BJ (cell line): ENCODE measurements at regions not wholly inside any gene's neighbourhood (a gene's known extent, or its start where the extent isn't known, plus 50 kb on each side); places are given as distances from the start of the nearest gene placed in this dataset.

ENCODE experiments used
- CTCF ChIA-PET: fragments of 350-600 bp; formaldehyde crosslinking; extraction: SDS; loops from one replicate; lab custom pipeline; 2021; ENCODE audit warnings: antibody characterized with exemption, inconsistent platforms; lab: Yijun Ruan, JAX
- POLR2A ChIA-PET: fragments of 300-600 bp; sonication (Branson Sonifier 250); formaldehyde crosslinking; extraction: SDS; loops from one replicate; lab custom pipeline; 2021; ENCODE audit warnings: antibody characterized with exemption; lab: Charles Lee
- DNase-seq: peaks from one replicate; pipeline ENCODE4 v3.0.0-alpha.2; 2011; ENCODE audit warnings: low read depth
- H3K27me3 ChIP-seq: 2 replicates; pipeline ENCODE4 v1.6.0; 2011; ENCODE audit warnings: low read length; ENCODE audit not compliant: control insufficient read depth, insufficient read depth
- H3K36me3 ChIP-seq: 2 replicates; pipeline ENCODE4 v1.5.1; 2011; ENCODE audit warnings: low read length; ENCODE audit not compliant: control insufficient read depth, insufficient read depth
- H3K4me3 ChIP-seq: 2 replicates; pipeline ENCODE4 v1.5.1; 2011; ENCODE audit warnings: low read depth, mild to moderate bottlenecking, control low read depth, low read length
- TF ChIP-seq, protein P1 (sequence below): IDR thresholded peaks from 2 replicates; pipeline ENCODE4 v1.5.1; 2011; ENCODE audit warnings: low read depth, mild to moderate bottlenecking, control low read depth, inconsistent platforms, low read length, moderate library complexity; ENCODE audit not compliant: insufficient read depth

DNA sequence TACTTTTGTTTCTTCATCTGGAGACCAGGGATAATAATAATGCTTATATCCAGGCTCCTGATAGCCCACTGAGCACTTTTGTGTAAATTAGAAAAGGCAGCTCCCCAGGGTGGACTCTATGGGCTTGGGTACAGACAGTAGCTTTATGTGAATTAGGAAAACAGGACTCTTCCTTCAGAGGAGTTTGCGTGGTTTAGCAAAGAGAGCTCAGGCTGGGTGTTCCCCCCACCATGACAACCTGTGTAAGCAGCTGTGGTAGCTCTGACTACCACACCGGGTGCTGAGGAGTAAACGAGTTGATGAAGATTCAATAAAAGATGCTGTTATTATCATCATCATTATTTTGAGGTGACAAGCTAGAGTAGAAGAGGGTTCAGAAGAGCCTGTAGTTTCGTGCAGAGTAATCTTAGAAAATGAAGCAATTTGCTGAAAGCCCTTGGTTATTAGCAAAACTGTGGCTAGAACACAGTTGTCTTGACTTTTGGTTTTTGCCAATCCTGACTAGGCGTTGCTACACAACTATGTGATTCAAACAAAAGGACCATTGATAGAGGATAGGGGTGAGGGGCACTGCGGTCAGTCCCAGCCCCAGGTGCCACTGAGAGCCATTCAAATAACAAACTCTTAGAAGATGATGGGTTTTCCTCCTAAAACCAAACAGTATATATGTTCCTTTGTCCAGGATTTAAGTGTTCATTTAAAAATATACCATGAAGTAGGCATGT, 60.6 kb upstream of the LIMCH1 start:
- DNase-seq, result no peak
- ChIA-PET POLR2A (no interaction called here), CTCF (interaction anchor here (0.9 kb wide), 1 partner anchor 8 kb away, joined by 3 read pairs; no protein-coding TSS in a partner anchor)
- TF ChIP-seq, protein P1, sequence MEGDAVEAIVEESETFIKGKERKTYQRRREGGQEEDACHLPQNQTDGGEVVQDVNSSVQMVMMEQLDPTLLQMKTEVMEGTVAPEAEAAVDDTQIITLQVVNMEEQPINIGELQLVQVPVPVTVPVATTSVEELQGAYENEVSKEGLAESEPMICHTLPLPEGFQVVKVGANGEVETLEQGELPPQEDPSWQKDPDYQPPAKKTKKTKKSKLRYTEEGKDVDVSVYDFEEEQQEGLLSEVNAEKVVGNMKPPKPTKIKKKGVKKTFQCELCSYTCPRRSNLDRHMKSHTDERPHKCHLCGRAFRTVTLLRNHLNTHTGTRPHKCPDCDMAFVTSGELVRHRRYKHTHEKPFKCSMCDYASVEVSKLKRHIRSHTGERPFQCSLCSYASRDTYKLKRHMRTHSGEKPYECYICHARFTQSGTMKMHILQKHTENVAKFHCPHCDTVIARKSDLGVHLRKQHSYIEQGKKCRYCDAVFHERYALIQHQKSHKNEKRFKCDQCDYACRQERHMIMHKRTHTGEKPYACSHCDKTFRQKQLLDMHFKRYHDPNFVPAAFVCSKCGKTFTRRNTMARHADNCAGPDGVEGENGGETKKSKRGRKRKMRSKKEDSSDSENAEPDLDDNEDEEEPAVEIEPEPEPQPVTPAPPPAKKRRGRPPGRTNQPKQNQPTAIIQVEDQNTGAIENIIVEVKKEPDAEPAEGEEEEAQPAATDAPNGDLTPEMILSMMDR, result no peak
- H3K27me3 ChIP-seq, result no peaks in the 10 kb centered on the region
- H3K36me3 ChIP-seq, result no peaks in the 10 kb centered on the region
- H3K4me3 ChIP-seq, result no peak overlapping the region

DNA sequence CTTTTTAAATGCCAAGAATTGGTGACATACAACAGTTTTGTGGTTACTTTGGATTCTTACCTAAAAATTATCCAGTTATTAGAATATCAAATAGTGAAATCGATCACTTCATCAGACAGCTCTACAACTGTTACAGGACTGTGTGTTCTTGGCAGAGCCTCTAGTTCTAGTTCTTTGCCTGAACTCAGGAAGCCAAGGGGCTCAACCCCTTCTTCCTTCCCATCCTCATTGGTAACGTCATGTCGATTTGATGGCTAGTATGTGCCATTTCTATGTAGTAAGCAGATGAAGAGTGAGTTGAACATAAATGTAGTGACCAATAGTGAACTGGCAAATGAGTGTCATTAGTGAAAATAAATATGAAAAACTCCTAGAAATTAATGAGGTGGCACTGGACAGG, 59.4 kb upstream of the LIMCH1 start:
- no peaks in the 10 kb centered on the region for H3K36me3 ChIP-seq
- DNase-seq, result no peak
- H3K4me3 ChIP-seq, result no peak overlapping the region
- no peaks in the 10 kb centered on the region for H3K27me3 ChIP-seq
- TF ChIP-seq, protein P1, result no peak
- ChIA-PET POLR2A (no interaction called here), CTCF (interaction anchor here (0.9 kb wide), 1 partner anchor 9 kb away, joined by 3 read pairs; no protein-coding TSS in a partner anchor)

DNA sequence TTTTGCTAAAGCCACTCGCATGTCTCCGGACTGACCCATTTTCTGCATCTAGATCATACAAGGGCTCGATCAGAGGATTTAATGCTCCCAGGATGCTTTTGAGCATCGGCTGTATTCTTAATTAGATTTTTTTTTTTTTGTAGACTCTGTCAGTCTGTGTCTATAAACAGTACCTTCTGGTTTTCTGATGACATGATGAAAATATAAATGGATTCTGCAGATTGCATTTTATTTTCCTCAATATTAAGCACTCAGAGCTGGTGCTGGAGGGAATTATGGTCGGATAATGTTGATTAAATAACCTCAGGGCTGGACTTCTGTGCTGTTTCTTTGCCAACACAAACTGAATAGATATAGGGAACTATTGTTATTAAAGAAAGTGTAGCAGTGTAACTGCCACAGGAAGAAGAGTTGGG, 57.1 kb upstream of the LIMCH1 start:
- Histone ChIP-seq H3K27me3 (no peaks in the 10 kb centered on the region), H3K36me3 (no peaks in the 10 kb centered on the region), H3K4me3 (no peak overlapping the region)
- TF ChIP-seq, protein P1, result no peak
- no peak for DNase-seq
- ChIA-PET CTCF (no interaction called here), POLR2A (no interaction called here)

DNA sequence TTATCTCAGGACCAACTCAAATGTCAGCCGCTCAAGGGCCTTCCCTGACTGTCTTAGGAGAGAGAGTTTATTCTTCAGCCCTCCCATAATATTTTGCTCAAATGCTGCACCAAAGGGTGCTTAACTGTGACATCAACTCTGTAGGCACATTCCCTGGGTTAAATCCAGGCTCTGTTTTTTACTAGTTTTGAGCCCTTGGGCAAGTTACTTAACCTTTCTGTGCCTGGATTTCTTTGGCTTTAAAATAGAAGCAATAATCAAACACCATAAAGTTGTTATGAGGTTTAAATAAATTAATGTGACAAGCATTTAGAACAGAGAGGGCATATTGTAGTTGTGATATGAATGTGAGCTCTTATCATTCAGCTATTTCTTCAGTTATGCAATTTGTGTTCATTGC, 54.2 kb upstream of the LIMCH1 start:
- CTCF ChIA-PET, result no interaction called here
- DNase-seq, result no peak

DNA sequence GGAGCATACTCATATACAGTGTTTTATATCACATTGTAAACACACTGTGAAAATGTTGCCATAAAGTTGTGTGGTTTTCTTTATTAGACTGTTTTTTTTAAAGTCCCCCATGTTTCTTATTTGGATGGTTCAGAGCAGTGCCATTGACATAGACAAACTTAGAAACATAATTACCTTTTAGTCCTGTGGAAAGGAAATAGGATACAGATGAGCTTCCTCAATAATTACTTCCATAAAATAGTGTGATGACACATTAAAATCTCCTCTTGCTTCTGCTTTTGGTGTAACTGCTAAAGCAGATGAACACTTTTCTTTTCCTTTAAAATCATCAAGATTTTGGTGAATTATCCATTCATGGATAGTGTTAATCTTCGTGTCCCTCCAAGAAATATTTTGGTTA, 52.9 kb upstream of the LIMCH1 start:
- TF ChIP-seq, protein P1, result no peak
- POLR2A ChIA-PET, result no interaction called here
- Histone ChIP-seq H3K27me3 (no peaks in the 10 kb centered on the region), H3K4me3 (no peak overlapping the region), H3K36me3 (no peaks in the 10 kb centered on the region)
- no peak for DNase-seq
- CTCF ChIA-PET, result interaction anchor here (1.4 kb wide), 1 partner anchor 37 kb away, joined by 3 read pairs; no protein-coding TSS in a partner anchor

More for the DNA sequence above, 54.2 kb upstream of the LIMCH1 start:
- Histone ChIP-seq H3K4me3 (no peak overlapping the region), H3K27me3 (no peaks in the 10 kb centered on the region), H3K36me3 (no peaks in the 10 kb centered on the region)
- TF ChIP-seq, protein P1, result no peak
- POLR2A ChIA-PET, result no interaction called here
